COLO829 (cell line): ENCODE measurements at regions not wholly inside any gene's neighbourhood (a gene's known extent, or its start where the extent isn't known, plus 50 kb on each side); places are given as distances from the start of the nearest gene placed in this dataset.

Source experiments
- DNase-seq: peaks from one replicate; pipeline ENCODE4 v3.0.0; 2012; ENCODE audit warnings: low spot score

- no peak for DNase-seq
Observed at GRCh38 chr12:116458492-116458891, 100.7 kb upstream of the MAP1LC3B2 start.

GRCh38 chr12:116459011-116459875 is 99.9 kb upstream of the MAP1LC3B2 start:
- no peak for DNase-seq

GRCh38 chr12:116459916-116460663 is 99.1 kb upstream of the MAP1LC3B2 start:
- DNase-seq, result no peak

- no peak for DNase-seq
Observed at GRCh38 chr12:116461060-116461459, 98.1 kb upstream of the MAP1LC3B2 start.

- no peak for DNase-seq
Observed at GRCh38 chr12:116463366-116463765, 95.8 kb upstream of the MAP1LC3B2 start.

GRCh38 chr12:116465407-116465806 is 93.8 kb upstream of the MAP1LC3B2 start:
- DNase-seq, result no peak

GRCh38 chr12:116465856-116466255 is 93.3 kb upstream of the MAP1LC3B2 start:
- DNase-seq, result no peak

GRCh38 chr12:116466536-116466935 is 92.6 kb upstream of the MAP1LC3B2 start:
- no peak for DNase-seq

- DNase-seq, result no peak
Observed at GRCh38 chr12:116469344-116469743, 89.8 kb upstream of the MAP1LC3B2 start.

GRCh38 chr12:116471544-116471943 is 87.6 kb upstream of the MAP1LC3B2 start:
- DNase-seq, result no peak

- DNase-seq, result no peak
Observed at GRCh38 chr12:116472193-116472592, 87.0 kb upstream of the MAP1LC3B2 start.

- no peak for DNase-seq
Observed at GRCh38 chr12:116473416-116473815, 85.8 kb upstream of the MAP1LC3B2 start.

GRCh38 chr12:116474331-116474730 is 84.8 kb upstream of the MAP1LC3B2 start:
- no peak for DNase-seq

- DNase-seq, result no peak
Observed at GRCh38 chr12:116474899-116475298, 84.3 kb upstream of the MAP1LC3B2 start.

GRCh38 chr12:116476227-116476822 is 82.9 kb upstream of the MAP1LC3B2 start:
- DNase-seq, result no peak

- no peak for DNase-seq
Observed at GRCh38 chr12:116478243-116478773, 80.9 kb upstream of the MAP1LC3B2 start.

- DNase-seq, result no peak
Observed at GRCh38 chr12:116480210-116480810, 78.9 kb upstream of the MAP1LC3B2 start.

GRCh38 chr12:116481726-116482125 is 77.5 kb upstream of the MAP1LC3B2 start:
- DNase-seq, result no peak

GRCh38 chr12:116482179-116482578 is 77.0 kb upstream of the MAP1LC3B2 start:
- DNase-seq, result no peak

- no peak for DNase-seq
Observed at GRCh38 chr12:116482859-116483258, 76.3 kb upstream of the MAP1LC3B2 start.

- no peak for DNase-seq
Observed at GRCh38 chr12:116483959-116484750, 75.0 kb upstream of the MAP1LC3B2 start.
